GM12875 (cell line): ENCODE measurements at regions not wholly inside any gene's neighbourhood (a gene's known extent, or its start where the extent isn't known, plus 50 kb on each side); places are given as distances from the start of the nearest gene placed in this dataset.

ENCODE experiments used
- H3K4me3 ChIP-seq: one replicate; pipeline ENCODE4 v1.5.1; 2011; ENCODE audit warnings: low read depth, low read length, control low read depth
- TF ChIP-seq, protein P1 (sequence below): IDR thresholded peaks from 2 replicates; pipeline ENCODE4 v1.5.1; 2011; ENCODE audit warnings: low read depth, mild to moderate bottlenecking, control low read depth, inconsistent platforms, low read length, moderate library complexity, borderline replicate concordance; ENCODE audit not compliant: insufficient read depth

DNA sequence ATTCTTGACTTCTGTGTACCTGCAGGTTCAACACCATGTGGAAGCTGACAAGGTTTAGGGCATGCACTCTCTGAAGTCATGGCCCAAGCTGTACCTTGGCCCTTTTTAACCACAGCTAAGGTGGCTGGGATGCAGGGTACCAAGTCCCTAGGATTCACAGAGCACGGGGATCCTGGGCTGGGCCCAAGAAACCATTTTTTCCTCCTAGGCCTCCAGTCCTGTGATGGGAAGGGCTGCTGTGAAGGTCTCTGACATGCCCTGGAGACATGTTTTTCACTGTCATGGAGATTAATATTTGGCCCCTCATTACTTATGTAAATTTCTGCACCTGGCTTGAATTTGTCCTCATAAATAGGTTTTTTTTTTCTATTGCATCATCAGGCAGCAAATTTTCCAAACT is 937.5 kb upstream of the ROBO1 start:
- TF ChIP-seq, protein P1, sequence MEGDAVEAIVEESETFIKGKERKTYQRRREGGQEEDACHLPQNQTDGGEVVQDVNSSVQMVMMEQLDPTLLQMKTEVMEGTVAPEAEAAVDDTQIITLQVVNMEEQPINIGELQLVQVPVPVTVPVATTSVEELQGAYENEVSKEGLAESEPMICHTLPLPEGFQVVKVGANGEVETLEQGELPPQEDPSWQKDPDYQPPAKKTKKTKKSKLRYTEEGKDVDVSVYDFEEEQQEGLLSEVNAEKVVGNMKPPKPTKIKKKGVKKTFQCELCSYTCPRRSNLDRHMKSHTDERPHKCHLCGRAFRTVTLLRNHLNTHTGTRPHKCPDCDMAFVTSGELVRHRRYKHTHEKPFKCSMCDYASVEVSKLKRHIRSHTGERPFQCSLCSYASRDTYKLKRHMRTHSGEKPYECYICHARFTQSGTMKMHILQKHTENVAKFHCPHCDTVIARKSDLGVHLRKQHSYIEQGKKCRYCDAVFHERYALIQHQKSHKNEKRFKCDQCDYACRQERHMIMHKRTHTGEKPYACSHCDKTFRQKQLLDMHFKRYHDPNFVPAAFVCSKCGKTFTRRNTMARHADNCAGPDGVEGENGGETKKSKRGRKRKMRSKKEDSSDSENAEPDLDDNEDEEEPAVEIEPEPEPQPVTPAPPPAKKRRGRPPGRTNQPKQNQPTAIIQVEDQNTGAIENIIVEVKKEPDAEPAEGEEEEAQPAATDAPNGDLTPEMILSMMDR: no peak
- no peak overlapping the region for H3K4me3 ChIP-seq

DNA sequence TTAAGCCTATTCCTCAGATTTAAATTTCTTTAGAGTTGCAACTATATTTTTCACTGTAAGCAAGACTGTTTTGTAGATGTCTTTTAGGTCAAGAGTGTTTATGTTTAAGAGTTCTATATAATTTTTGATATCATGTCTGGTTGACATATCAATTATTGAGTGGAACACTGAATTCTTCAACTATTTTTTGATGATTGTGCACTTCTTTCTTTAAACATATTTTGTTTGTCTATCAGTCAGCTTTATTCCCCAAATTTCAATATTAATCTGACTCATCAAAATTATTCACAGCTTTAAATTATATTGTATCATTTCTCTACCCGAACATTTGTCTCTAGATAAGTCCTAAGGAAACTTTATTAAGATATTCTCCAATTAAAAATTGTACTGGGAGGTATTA is 933.6 kb upstream of the ROBO1 start:
- H3K4me3 ChIP-seq: no peak overlapping the region
- TF ChIP-seq, protein P1: no peak

DNA sequence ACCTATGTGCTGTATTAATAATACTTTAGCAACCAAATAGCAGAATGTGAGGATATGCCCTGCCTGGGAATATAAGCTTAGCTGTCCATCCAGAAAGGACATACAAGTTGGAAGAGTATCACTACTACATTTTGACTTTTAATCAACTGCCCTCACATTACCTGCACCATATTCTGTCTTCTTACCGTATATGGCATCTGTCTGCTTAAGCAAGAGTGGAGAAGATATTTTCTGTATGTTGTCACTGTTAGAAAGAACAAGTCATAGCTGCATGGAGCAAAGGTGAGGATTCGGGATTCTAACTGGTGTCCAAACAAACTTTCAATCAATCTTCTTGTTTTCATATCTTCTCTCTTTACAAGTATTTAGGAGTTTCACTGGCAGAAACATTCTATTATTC is 929.5 kb upstream of the ROBO1 start:
- H3K4me3 ChIP-seq: no peak overlapping the region
- TF ChIP-seq, protein P1: no peak

DNA sequence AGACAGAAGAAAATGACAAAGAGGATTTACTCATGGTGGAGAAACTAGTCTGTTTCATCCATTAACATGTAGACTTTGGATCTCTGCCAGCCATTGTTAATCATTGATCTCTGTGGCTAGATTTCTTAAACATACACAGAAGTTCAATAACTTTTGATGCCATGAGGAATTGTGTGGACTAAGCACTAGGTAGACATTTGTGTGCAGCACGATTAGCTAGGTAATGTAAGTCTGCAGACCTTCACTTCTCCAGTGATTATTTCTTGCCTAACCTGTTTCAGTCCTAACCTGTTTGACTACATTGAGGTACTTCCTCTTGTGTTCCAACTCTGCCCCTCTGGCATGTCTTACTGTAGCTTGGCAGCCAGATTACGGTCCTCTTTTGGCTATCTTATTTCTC is 928.5 kb upstream of the ROBO1 start:
- H3K4me3 ChIP-seq: no peak overlapping the region
- TF ChIP-seq, protein P1: no peak

DNA sequence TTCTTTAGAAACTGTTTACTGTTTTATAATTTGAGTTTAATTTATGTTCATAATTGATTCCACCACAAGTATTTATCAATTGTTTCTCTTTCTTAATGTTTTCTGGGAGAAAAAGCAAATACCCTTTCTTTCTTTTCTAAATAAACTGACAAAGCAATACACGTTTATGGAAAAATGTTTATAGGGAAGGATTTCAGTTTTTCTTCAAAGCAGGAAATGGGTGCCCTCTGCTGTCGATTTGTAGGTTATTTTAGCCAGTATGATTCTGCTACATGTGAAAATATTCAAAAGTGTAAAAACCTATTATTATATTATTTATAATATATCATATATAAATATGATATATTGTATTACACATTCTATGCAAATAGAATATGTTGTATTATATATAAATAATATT is 921.0 kb upstream of the ROBO1 start:
- no peak overlapping the region for H3K4me3 ChIP-seq
- TF ChIP-seq, protein P1: no peak

DNA sequence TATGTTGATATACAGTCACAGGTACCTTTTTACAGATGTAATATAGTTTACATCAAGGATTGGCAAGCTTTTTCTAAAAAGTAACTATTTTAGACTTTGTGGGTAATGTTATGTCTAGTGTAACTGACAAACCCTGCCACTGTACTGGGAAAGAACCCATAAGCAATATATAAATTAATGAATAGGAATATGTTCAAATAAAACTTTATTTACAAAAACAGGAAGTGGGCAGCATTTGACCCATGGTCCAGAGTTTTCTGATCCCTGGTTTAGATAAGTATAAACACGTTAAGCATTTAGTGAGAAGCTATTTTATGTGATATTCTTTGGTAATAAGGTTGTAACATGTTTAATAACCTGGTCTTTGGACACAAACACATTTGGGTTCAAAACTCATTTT is 915.2 kb upstream of the ROBO1 start:
- H3K4me3 ChIP-seq: no peak overlapping the region
- TF ChIP-seq, protein P1: no peak

DNA sequence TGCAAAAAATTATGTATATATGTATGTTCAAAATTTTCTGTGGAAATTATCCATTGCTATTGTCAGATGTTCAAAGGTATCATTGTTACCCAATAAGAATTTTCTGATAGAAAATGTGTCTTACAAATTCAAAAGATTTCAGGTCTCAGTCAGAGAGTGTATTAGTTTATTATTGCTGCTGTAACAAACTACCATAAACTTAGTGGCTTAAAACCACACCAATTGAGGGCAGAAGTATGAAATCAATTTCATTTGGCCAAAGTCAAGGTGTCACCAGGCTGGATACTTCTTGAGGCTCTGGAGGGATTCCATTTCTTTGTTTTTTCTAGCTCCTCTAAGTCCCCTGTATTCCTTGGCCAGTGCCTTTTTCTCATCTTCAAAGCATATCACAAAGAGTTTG is 914.4 kb upstream of the ROBO1 start:
- H3K4me3 ChIP-seq: no peak overlapping the region
- TF ChIP-seq, protein P1: no peak
